Neural progenitor cell (in vitro differentiated cells): ENCODE measurements at regions not wholly inside any gene's neighbourhood (a gene's known extent, or its start where the extent isn't known, plus 50 kb on each side); places are given as distances from the start of the nearest gene placed in this dataset.
"Not testable (repeated sequence)": the region's sequence is repeated elsewhere in the genome, so short reads cannot be mapped to it uniquely, and the experiment has no call there.

Experiments used
- DNase-seq: peaks from one replicate; pipeline ENCODE4 v3.0.0-alpha.2; 2016; ENCODE audit warnings: low spot score
- H2AFZ ChIP-seq: fragments of 200-600 bp; sonication (generic); replicated peaks from 2 replicates; pipeline ENCODE4 v1.6.1; 2016; ENCODE audit warnings: antibody characterized with exemption
- H3F3A ChIP-seq: fragments of 200-600 bp; sonication (generic); 2 replicates; pipeline ENCODE4 v1.6.1; 2016; ENCODE audit warnings: antibody characterized with exemption, low read depth
- H3K27ac ChIP-seq: fragments of 200-600 bp; sonication (generic); 2 replicates; pipeline ENCODE4 v1.5.1; 2016; ENCODE audit warnings: mild to moderate bottlenecking
- H3K27me3 ChIP-seq: fragments of 200-600 bp; sonication (generic); 2 replicates; pipeline ENCODE4 v1.6.1; 2016; ENCODE audit warnings: mild to moderate bottlenecking, moderate library complexity
- H3K36me3 ChIP-seq: fragments of 200-600 bp; sonication (generic); 2 replicates; pipeline ENCODE4 v1.5.1; 2016
- H3K4me1 ChIP-seq: fragments of 200-600 bp; sonication (generic); 2 replicates; pipeline ENCODE4 v1.6.1; 2016; ENCODE audit warnings: mixed run types
- H3K4me2 ChIP-seq: fragments of 200-600 bp; sonication (generic); 2 replicates; pipeline ENCODE4 v1.6.1; 2016
- H3K4me3 ChIP-seq: fragments of 200-600 bp; sonication (generic); 2 replicates; pipeline ENCODE4 v1.5.1; 2016
- H3K79me2 ChIP-seq: fragments of 200-600 bp; sonication (generic); 2 replicates; pipeline ENCODE4 v1.6.1; 2016; ENCODE audit warnings: low read depth
- H3K9ac ChIP-seq: fragments of 200-600 bp; sonication (generic); 2 replicates; pipeline ENCODE4 v1.6.1; 2016
- H3K9me3 ChIP-seq: fragments of 200-600 bp; sonication (generic); 2 replicates; pipeline ENCODE4 v1.5.1; 2016; ENCODE audit warnings: low read depth
- H4K20me1 ChIP-seq: fragments of 200-600 bp; sonication (generic); 2 replicates; pipeline ENCODE4 v1.6.1; 2016; ENCODE audit warnings: low read depth
- H3K27ac Mint-ChIP-seq: 3 replicates; pipeline ENCODE4 v1.8.0; 2021; ENCODE audit warnings: mixed read lengths
- H3K27me3 Mint-ChIP-seq: 2 replicates; pipeline ENCODE4 v1.8.0; 2022; ENCODE audit warnings: low read depth, mild to moderate bottlenecking, inconsistent platforms, moderate library complexity, mixed read lengths; ENCODE audit not compliant: insufficient read depth
- H3K36me3 Mint-ChIP-seq: 3 replicates; pipeline ENCODE4 v1.8.0; 2021; ENCODE audit warnings: mixed read lengths
- H3K4me1 Mint-ChIP-seq: 3 replicates; pipeline ENCODE4 v1.8.0; 2021; ENCODE audit warnings: mixed read lengths
- H3K4me3 Mint-ChIP-seq: 3 replicates; pipeline ENCODE4 v1.8.0; 2021; ENCODE audit warnings: mild to moderate bottlenecking, moderate library complexity, mixed read lengths
- H3K9me3 Mint-ChIP-seq: 3 replicates; pipeline ENCODE4 v1.8.0; 2020; ENCODE audit warnings: mixed read lengths
- CTCF ChIP-seq: fragments of 200-600 bp; sonication (generic); IDR thresholded peaks from 2 replicates; pipeline ENCODE4 v1.5.1; 2017; ENCODE audit warnings: antibody characterized with exemption, mild to moderate bottlenecking
- EZH2 ChIP-seq: fragments of 200-600 bp; sonication (generic); IDR thresholded peaks from 2 replicates; pipeline ENCODE4 v1.6.1; 2017; ENCODE audit warnings: antibody characterized with exemption, mild to moderate bottlenecking, moderate library complexity

DNA sequence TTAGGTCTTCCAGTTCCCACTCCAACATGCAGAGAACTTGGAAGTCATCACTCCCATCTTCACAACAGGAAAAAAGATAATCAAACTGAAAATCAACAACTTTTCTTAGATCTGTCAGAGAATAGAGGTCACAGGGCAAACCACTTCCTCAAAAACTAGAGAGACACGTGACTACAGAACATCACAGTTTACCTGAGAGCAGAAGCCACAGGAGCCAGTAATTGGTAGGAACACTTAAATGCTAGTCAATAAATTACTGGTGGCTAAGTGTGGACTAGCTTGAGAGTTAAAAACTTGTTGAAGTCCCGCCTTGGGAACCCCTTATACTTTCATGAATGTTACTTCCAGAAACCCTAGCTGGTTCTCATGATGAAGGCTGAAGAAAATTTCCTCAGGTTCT, 81.1 kb downstream of the THSD1 start:
- not testable (repeated sequence) for H3K79me2 ChIP-seq, H3K36me3 ChIP-seq, H3K4me1 ChIP-seq, H3K9ac ChIP-seq, H3K4me2 ChIP-seq, H2AFZ ChIP-seq, DNase-seq, H3K4me3 Mint-ChIP-seq, H3F3A ChIP-seq, H3K27me3 ChIP-seq, H3K4me3 ChIP-seq, H4K20me1 ChIP-seq, H3K9me3 ChIP-seq, H3K9me3 Mint-ChIP-seq, H3K4me1 Mint-ChIP-seq, H3K36me3 Mint-ChIP-seq, H3K27ac ChIP-seq, H3K27me3 Mint-ChIP-seq, H3K27ac Mint-ChIP-seq

DNA sequence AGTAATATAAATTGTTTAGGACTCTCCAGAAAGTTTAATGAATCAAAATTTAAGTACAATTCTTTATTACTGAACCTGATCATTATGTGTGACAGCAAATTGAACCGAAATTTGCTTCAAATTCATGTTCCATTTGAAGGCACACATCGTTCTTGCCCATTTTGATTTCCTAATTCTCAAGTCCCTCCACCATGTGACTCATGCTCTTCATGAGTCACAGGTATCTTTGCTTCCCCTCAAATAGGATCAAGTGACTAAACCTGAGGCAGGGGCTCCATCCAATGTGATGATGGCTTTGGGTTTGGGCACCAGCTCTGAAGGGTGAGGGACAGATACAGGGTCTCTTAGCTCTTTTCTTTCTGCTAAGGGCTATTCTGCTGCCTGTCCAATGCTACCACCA, 86.1 kb downstream of the THSD1 start:
- no peak overlapping the region for H3K27ac ChIP-seq
- no peaks in the 10 kb centered on the region for H4K20me1 ChIP-seq
- no peaks in the 10 kb centered on the region for H3K4me1 ChIP-seq
- H3K79me2 ChIP-seq, result no peaks in the 10 kb centered on the region
- no peak overlapping the region for H3K4me3 Mint-ChIP-seq
- H2AFZ ChIP-seq, result no peak overlapping the region
- no peaks in the 10 kb centered on the region for H3K36me3 Mint-ChIP-seq
- H3K4me3 ChIP-seq, result no peak overlapping the region
- no peak overlapping the region for H3K27ac Mint-ChIP-seq
- no peaks in the 10 kb centered on the region for H3K9me3 Mint-ChIP-seq
- no peaks in the 10 kb centered on the region for H3K27me3 ChIP-seq
- no peaks in the 10 kb centered on the region for H3F3A ChIP-seq
- TF ChIP-seq EZH2 (no peak), CTCF (no peak)
- peaks cover 3% of the 10 kb centered on the region for H3K4me1 Mint-ChIP-seq
- DNase-seq, result no peak
- H3K9me3 ChIP-seq, result no peaks in the 10 kb centered on the region
- no peaks in the 10 kb centered on the region for H3K36me3 ChIP-seq
- no peak overlapping the region for H3K9ac ChIP-seq
- no peak overlapping the region for H3K4me2 ChIP-seq
- H3K27me3 Mint-ChIP-seq, result peaks cover 7% of the 10 kb centered on the region

- peaks cover 17% of the 10 kb centered on the region for H3K9me3 Mint-ChIP-seq
- H2AFZ ChIP-seq, H3K27ac Mint-ChIP-seq, H3K4me2 ChIP-seq, H3K4me1 ChIP-seq, H3K36me3 Mint-ChIP-seq, H3K9ac ChIP-seq, H3K9me3 ChIP-seq, H3K27ac ChIP-seq, H3K79me2 ChIP-seq, H3K4me3 ChIP-seq, H3K4me1 Mint-ChIP-seq, DNase-seq, H3K27me3 ChIP-seq, H4K20me1 ChIP-seq, H3K4me3 Mint-ChIP-seq, H3K36me3 ChIP-seq, H3K27me3 Mint-ChIP-seq, H3F3A ChIP-seq: not testable (repeated sequence)
Measured at GRCh38 chr13:52309833-52310232, 96.1 kb downstream of the THSD1 start.

- not testable (repeated sequence) for H4K20me1 ChIP-seq, H2AFZ ChIP-seq, H3K9ac ChIP-seq, H3K27ac Mint-ChIP-seq, H3K4me3 Mint-ChIP-seq, H3K79me2 ChIP-seq, H3K4me1 ChIP-seq, H3K36me3 ChIP-seq, H3K9me3 ChIP-seq, DNase-seq, H3K27ac ChIP-seq, H3K36me3 Mint-ChIP-seq, H3K27me3 ChIP-seq, H3F3A ChIP-seq, H3K4me2 ChIP-seq, H3K27me3 Mint-ChIP-seq, H3K4me3 ChIP-seq, H3K4me1 Mint-ChIP-seq
- H3K9me3 Mint-ChIP-seq, result peaks cover 20% of the 10 kb centered on the region
Measured at GRCh38 chr13:52306336-52306735, 99.6 kb downstream of the THSD1 start.

GRCh38 chr13:52303098-52303497, 102.9 kb downstream of the THSD1 start:
- H3K4me3 Mint-ChIP-seq, H4K20me1 ChIP-seq, H3K4me3 ChIP-seq, H3K79me2 ChIP-seq, H3K27ac Mint-ChIP-seq, H3F3A ChIP-seq, H3K27me3 ChIP-seq, H3K9me3 ChIP-seq, H3K4me2 ChIP-seq, H3K36me3 ChIP-seq, H3K9me3 Mint-ChIP-seq, H3K27me3 Mint-ChIP-seq, H3K27ac ChIP-seq, H3K36me3 Mint-ChIP-seq, H3K4me1 ChIP-seq, DNase-seq, H3K9ac ChIP-seq, H3K4me1 Mint-ChIP-seq, H2AFZ ChIP-seq: not testable (repeated sequence)

DNA sequence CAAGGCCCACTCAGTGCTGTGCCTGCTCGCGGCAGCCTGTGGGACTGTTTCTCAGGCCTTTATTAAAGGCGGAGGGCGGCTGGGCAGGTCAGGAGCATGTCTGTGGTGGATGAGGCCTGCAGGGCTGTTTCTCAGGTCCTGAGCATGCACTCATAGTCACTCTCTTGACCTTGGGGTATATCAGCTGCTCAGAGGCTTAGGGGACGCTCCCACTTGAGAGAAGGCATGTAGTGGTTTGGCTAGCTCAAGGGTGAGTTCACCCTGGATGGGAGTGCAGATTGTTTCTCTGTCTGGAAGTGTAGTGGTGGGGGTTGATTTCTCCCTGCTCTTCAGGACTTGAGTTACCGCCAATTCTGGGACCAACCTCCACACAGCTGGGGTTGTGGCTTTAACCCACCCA, 103.3 kb downstream of the THSD1 start:
- not testable (repeated sequence) for H3K4me3 Mint-ChIP-seq, H3K4me1 Mint-ChIP-seq

GRCh38 chr13:52301810-52302400, 104.1 kb downstream of the THSD1 start:
- H2AFZ ChIP-seq, H3F3A ChIP-seq, H3K79me2 ChIP-seq, H3K27ac ChIP-seq, H3K36me3 ChIP-seq, H3K4me2 ChIP-seq, H3K9me3 Mint-ChIP-seq, H3K27ac Mint-ChIP-seq, H3K27me3 Mint-ChIP-seq, H3K36me3 Mint-ChIP-seq, DNase-seq, H3K4me3 Mint-ChIP-seq, H3K9ac ChIP-seq, H3K4me3 ChIP-seq, H3K4me1 Mint-ChIP-seq, H3K27me3 ChIP-seq, H3K9me3 ChIP-seq, H3K4me1 ChIP-seq, H4K20me1 ChIP-seq: not testable (repeated sequence)

More for the DNA sequence above, 103.3 kb downstream of the THSD1 start:
- not testable (repeated sequence) for H3K4me3 ChIP-seq, H3K9ac ChIP-seq, H3K79me2 ChIP-seq, H3K4me2 ChIP-seq, H3K36me3 ChIP-seq, H3K9me3 Mint-ChIP-seq, H2AFZ ChIP-seq, H3K4me1 ChIP-seq, H4K20me1 ChIP-seq, H3K27ac ChIP-seq, H3F3A ChIP-seq, H3K36me3 Mint-ChIP-seq, H3K27me3 Mint-ChIP-seq, H3K27ac Mint-ChIP-seq, DNase-seq, H3K27me3 ChIP-seq, H3K9me3 ChIP-seq
